ENCODE measurements at regions not wholly inside any gene's neighbourhood (a gene's known extent, or its start where the extent isn't known, plus 50 kb on each side); places are given as distances from the start of the nearest gene placed in this dataset.

DNA sequence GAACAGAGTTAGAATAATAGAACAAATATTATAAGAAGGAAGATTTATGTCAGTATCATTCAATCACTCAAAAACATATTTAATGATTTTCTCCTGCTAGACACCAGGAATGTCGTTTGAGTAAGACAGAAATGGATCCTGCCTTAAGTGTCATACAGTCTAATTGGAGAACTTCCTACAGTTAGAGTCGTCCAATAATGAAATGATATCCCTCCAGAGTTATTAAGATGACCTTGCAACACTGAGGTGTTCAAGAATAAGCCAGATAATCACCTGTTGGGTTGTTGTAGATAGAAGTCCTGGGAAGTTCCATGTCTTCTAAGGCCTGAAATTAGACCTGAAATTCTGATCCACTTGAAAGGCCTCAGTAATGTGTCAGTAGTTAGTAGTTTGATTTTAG is 132.3 kb downstream of the SLC38A4 start:
- no peak overlapping the region for H3K9ac ChIP-seq (ENCODE audit: low read length)
- no peaks in the 10 kb centered on the region for H3K9me3 ChIP-seq (ENCODE audit: low read length)
- H3K36me3 ChIP-seq (ENCODE audit: insufficient read depth, low read length), result no peaks in the 10 kb centered on the region
- H3K79me2 ChIP-seq (replicated peaks; ENCODE audit: insufficient read depth, low read length), result no peaks in the 10 kb centered on the region
- H3K27ac ChIP-seq (ENCODE audit: low read length), result no peak overlapping the region
- H3K4me3 ChIP-seq (ENCODE audit: low read length), result no peak overlapping the region
- H2AFZ ChIP-seq (ENCODE audit: low read depth, low read length), result no peak overlapping the region
- no peaks in the 10 kb centered on the region for H3K9me2 ChIP-seq (ENCODE audit: insufficient read depth, low read length)
- no peaks in the 10 kb centered on the region for H3K27me3 ChIP-seq (ENCODE audit: insufficient read depth, low read depth, low read length)
- TF ChIP-seq, protein P1, sequence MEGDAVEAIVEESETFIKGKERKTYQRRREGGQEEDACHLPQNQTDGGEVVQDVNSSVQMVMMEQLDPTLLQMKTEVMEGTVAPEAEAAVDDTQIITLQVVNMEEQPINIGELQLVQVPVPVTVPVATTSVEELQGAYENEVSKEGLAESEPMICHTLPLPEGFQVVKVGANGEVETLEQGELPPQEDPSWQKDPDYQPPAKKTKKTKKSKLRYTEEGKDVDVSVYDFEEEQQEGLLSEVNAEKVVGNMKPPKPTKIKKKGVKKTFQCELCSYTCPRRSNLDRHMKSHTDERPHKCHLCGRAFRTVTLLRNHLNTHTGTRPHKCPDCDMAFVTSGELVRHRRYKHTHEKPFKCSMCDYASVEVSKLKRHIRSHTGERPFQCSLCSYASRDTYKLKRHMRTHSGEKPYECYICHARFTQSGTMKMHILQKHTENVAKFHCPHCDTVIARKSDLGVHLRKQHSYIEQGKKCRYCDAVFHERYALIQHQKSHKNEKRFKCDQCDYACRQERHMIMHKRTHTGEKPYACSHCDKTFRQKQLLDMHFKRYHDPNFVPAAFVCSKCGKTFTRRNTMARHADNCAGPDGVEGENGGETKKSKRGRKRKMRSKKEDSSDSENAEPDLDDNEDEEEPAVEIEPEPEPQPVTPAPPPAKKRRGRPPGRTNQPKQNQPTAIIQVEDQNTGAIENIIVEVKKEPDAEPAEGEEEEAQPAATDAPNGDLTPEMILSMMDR (IDR thresholded peaks at IDR 0.05; ENCODE audit: poor library complexity, severe bottlenecking), result no peak
- TF ChIP-seq TAF1 (IDR thresholded peaks at IDR 0.05; ENCODE audit: low read depth), result no peak
- TF ChIP-seq POLR2AphosphoS5 (IDR thresholded peaks at IDR 0.05), result no peak
- H3F3A ChIP-seq (ENCODE audit: insufficient read depth, low read length, poor library complexity, severe bottlenecking), result no peaks in the 10 kb centered on the region
- H4K20me1 ChIP-seq (ENCODE audit: insufficient read depth), result no peaks in the 10 kb centered on the region
- H3K4me2 ChIP-seq (ENCODE audit: low read length), result no peak overlapping the region

DNA sequence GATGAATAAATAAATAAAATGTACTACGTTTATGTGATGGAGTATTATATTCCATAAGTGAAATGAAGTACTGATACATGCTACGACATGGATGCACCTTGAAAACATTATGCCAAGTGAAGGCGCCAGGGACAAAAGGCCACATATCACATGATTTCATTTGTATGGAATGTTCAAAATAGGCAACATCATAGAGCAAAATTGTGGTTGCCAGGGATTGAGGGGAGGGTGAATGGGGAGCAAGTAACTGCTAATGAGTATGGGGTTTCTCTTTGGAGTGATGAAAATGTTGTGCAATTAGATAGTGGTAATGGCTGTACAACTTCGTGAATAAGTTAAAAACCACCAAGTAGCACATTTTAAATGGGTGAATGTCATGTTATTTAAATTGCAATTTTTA is 132.8 kb downstream of the SLC38A4 start:
- Histone ChIP-seq H3F3A (ENCODE audit: insufficient read depth, low read length, poor library complexity, severe bottlenecking) (no peaks in the 10 kb centered on the region), H3K9me3 (ENCODE audit: low read length) (no peaks in the 10 kb centered on the region), H3K4me3 (ENCODE audit: low read length) (no peak overlapping the region), H3K27me3 (ENCODE audit: insufficient read depth, low read depth, low read length) (no peaks in the 10 kb centered on the region), H3K9me2 (ENCODE audit: insufficient read depth, low read length) (no peaks in the 10 kb centered on the region), H3K4me2 (ENCODE audit: low read length) (no peak overlapping the region), H3K79me2 (replicated peaks; ENCODE audit: insufficient read depth, low read length) (no peaks in the 10 kb centered on the region), H3K36me3 (ENCODE audit: insufficient read depth, low read length) (no peaks in the 10 kb centered on the region), H4K20me1 (ENCODE audit: insufficient read depth) (no peaks in the 10 kb centered on the region), H3K27ac (ENCODE audit: low read length) (no peak overlapping the region), H3K9ac (ENCODE audit: low read length) (no peak overlapping the region), H2AFZ (ENCODE audit: low read depth, low read length) (no peak overlapping the region)
- TF ChIP-seq EZH2 (IDR thresholded peaks at IDR 0.05; ENCODE audit: borderline replicate concordance, insufficient read depth, low read length, poor library complexity, severe bottlenecking) (no peak), EP300 (conservative IDR thresholded peaks at IDR 0.05; ENCODE audit: poor library complexity, severe bottlenecking) (no peak), RAD21 (conservative IDR thresholded peaks at IDR 0.05) (no peak), SMC3 (conservative IDR thresholded peaks at IDR 0.05; ENCODE audit: poor library complexity) (no peak), TAF1 (IDR thresholded peaks at IDR 0.05; ENCODE audit: low read depth) (no peak), POLR2AphosphoS5 (IDR thresholded peaks at IDR 0.05) (no peak), MXI1 (conservative IDR thresholded peaks at IDR 0.05; ENCODE audit: poor library complexity, severe bottlenecking) (no peak)
- TF ChIP-seq, protein P1 (IDR thresholded peaks at IDR 0.05; ENCODE audit: poor library complexity, severe bottlenecking), result no peak
- TF ChIP-seq, protein P2, sequence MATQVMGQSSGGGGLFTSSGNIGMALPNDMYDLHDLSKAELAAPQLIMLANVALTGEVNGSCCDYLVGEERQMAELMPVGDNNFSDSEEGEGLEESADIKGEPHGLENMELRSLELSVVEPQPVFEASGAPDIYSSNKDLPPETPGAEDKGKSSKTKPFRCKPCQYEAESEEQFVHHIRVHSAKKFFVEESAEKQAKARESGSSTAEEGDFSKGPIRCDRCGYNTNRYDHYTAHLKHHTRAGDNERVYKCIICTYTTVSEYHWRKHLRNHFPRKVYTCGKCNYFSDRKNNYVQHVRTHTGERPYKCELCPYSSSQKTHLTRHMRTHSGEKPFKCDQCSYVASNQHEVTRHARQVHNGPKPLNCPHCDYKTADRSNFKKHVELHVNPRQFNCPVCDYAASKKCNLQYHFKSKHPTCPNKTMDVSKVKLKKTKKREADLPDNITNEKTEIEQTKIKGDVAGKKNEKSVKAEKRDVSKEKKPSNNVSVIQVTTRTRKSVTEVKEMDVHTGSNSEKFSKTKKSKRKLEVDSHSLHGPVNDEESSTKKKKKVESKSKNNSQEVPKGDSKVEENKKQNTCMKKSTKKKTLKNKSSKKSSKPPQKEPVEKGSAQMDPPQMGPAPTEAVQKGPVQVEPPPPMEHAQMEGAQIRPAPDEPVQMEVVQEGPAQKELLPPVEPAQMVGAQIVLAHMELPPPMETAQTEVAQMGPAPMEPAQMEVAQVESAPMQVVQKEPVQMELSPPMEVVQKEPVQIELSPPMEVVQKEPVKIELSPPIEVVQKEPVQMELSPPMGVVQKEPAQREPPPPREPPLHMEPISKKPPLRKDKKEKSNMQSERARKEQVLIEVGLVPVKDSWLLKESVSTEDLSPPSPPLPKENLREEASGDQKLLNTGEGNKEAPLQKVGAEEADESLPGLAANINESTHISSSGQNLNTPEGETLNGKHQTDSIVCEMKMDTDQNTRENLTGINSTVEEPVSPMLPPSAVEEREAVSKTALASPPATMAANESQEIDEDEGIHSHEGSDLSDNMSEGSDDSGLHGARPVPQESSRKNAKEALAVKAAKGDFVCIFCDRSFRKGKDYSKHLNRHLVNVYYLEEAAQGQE (IDR thresholded peaks at IDR 0.05; ENCODE audit: borderline replicate concordance), result no peak
